ENCODE measurements at regions not wholly inside any gene's neighbourhood (a gene's known extent, or its start where the extent isn't known, plus 50 kb on each side); places are given as distances from the start of the nearest gene placed in this dataset.

GRCh38 chr2:121150713-121151112, 134.3 kb downstream of the TFCP2L1 start (continued):
- no peak for TF ChIP-seq ZNF776 (CRISPR knock-in tag; IDR thresholded peaks at IDR 0.05)
- TF ChIP-seq TCF7 (IDR thresholded peaks at IDR 0.05; ENCODE audit: low read depth) = no peak
- no peak for TF ChIP-seq MTF2 (CRISPR knock-in tag; IDR thresholded peaks at IDR 0.05; ENCODE audit: borderline replicate concordance)
- no peak for TF ChIP-seq ZNF335 (CRISPR knock-in tag; IDR thresholded peaks at IDR 0.05)

DNA sequence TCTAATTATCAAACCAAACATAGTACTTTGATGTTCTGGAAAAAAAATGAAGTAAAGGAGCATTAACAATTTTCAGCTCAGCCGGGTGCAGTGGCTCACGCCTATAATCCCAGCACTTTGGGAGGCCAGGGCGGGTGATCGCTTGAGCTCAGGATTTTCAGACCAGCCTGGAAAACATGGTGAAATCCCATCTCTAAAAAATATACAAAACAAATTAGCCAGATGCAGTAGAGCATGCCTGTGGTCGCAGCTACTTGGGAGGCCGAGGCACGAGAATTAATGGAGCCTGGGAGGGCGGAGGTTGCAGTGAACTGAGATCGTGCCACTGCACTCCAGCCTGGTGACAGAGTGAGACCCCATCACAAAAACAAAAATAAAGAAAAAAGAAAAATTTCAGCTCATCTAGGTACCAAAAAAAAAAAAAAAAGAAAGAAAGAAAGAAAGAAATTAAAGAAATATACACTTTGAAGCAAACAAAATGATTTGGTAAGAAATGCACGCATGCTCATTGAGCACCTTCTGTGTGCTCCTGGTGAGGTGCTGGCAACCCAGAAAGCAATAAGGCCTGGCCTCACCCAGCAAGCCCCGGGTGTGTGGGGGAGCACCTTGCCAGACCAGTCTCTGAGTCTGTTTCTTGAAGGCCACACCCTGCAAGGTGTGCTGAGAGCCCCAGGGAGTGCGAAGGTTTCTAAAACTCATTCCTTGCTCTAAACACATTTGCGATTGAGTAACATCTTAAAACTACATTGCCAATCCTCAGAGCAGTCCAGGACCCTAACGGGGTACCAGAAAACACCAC, 133.5 kb downstream of the TFCP2L1 start:
- BruUV-seq (replicated peaks) = no TSS peak
- Histone ChIP-seq H3K79me2 (ENCODE audit: insufficient read depth, low read length) (no peaks in the 10 kb centered on the region), H3K27me3 (ENCODE audit: control insufficient read depth in 1 of 2, insufficient read depth in 2 of 2, low read length in 2 of 2) (peaks cover 2 to 48% of the 10 kb centered on the region in 2 experiments; a peak in 4 of 5 replicates), H3K4me3 (replicated peaks in 1 of 3; ENCODE audit: insufficient read depth in 1 of 3, low read depth in 2 of 3, low read length in 3 of 3) (no peak overlapping the region), H3K4me2 (ENCODE audit: low read depth, low read length) (no peak overlapping the region), H3K27ac (ENCODE audit: extremely low read length, insufficient read depth, low read length) (no peak overlapping the region), H2AFZ (ENCODE audit: low read length) (no peak overlapping the region), H3K9ac (ENCODE audit: insufficient read depth, low read depth, low read length) (no peak overlapping the region), H3K9me3 (ENCODE audit: low read length) (no peaks in the 10 kb centered on the region), H3K36me3 (replicated peaks in 1 of 2; ENCODE audit: control insufficient read depth in 1 of 2, insufficient read depth in 2 of 2, low read length in 2 of 2) (no peaks in the 10 kb centered on the region), H3K4me1 (ENCODE audit: insufficient read depth, low read length) (no peaks in the 10 kb centered on the region), H4K20me1 (ENCODE audit: insufficient read depth, low read length) (no peaks in the 10 kb centered on the region)
- DNase-seq (ENCODE audit: low spot score) (no peak), FAIRE-seq (no peak), ATAC-seq (no peak)
- ChIA-PET POLR2A (no interaction called here), CTCF (ENCODE audit: low intra/inter-chr PET ratio, low total read pairs) (no interaction called here)
- no peak for TF ChIP-seq SOX13 (IDR thresholded peaks at IDR 0.05)
- no peak for TF ChIP-seq SOX13 (CRISPR knock-in tag; conservative IDR thresholded peaks at IDR 0.05 in 1 of 2, IDR thresholded peaks at IDR 0.05 in 1 of 2)
- TF ChIP-seq NAIF1 (CRISPR knock-in tag; IDR thresholded peaks at IDR 0.05; ENCODE audit: borderline replicate concordance) = no peak
- TF ChIP-seq, protein P1, sequence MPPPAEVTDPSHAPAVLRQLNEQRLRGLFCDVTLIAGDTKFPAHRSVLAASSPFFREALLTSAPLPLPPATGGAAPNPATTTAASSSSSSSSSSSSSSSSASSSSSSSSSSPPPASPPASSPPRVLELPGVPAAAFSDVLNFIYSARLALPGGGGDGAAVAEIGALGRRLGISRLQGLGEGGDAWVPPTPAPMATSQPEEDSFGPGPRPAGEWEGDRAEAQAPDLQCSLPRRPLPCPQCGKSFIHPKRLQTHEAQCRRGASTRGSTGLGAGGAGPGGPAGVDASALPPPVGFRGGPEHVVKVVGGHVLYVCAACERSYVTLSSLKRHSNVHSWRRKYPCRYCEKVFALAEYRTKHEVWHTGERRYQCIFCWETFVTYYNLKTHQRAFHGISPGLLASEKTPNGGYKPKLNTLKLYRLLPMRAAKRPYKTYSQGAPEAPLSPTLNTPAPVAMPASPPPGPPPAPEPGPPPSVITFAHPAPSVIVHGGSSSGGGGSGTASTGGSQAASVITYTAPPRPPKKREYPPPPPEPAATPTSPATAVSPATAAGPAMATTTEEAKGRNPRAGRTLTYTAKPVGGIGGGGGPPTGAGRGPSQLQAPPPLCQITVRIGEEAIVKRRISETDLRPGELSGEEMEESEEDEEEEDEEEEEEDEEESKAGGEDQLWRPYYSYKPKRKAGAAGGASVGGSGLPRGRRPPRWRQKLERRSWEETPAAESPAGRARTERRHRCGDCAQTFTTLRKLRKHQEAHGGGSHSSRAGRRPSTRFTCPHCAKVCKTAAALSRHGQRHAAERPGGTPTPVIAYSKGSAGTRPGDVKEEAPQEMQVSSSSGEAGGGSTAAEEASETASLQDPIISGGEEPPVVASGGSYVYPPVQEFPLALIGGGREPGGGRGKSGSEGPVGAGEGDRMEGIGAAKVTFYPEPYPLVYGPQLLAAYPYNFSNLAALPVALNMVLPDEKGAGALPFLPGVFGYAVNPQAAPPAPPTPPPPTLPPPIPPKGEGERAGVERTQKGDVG (CRISPR knock-in tag; IDR thresholded peaks at IDR 0.05; ENCODE audit: borderline replicate concordance) = no peak
- TF ChIP-seq SSRP1 (CRISPR knock-in tag; IDR thresholded peaks at IDR 0.05) = no peak
- TF ChIP-seq PAX8 (CRISPR knock-in tag; IDR thresholded peaks at IDR 0.05; ENCODE audit: borderline replicate concordance) = no peak
- TF ChIP-seq, protein P2, sequence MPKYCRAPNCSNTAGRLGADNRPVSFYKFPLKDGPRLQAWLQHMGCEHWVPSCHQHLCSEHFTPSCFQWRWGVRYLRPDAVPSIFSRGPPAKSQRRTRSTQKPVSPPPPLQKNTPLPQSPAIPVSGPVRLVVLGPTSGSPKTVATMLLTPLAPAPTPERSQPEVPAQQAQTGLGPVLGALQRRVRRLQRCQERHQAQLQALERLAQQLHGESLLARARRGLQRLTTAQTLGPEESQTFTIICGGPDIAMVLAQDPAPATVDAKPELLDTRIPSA (CRISPR knock-in tag; IDR thresholded peaks at IDR 0.05; ENCODE audit: borderline replicate concordance) = no peak
- no peak for TF ChIP-seq RXRA (CRISPR knock-in tag; IDR thresholded peaks at IDR 0.05)
- TF ChIP-seq ZNF75D (CRISPR knock-in tag; IDR thresholded peaks at IDR 0.05; ENCODE audit: borderline replicate concordance) = no peak
- no peak for TF ChIP-seq ZBTB42 (CRISPR knock-in tag; IDR thresholded peaks at IDR 0.05)
- no peak for TF ChIP-seq THAP11 (CRISPR knock-in tag; IDR thresholded peaks at IDR 0.05)
- TF ChIP-seq TEAD3 (CRISPR knock-in tag; optimal IDR thresholded peaks at IDR 0.05; ENCODE audit: borderline replicate concordance) = no peak
- TF ChIP-seq ZFP41 (CRISPR knock-in tag; IDR thresholded peaks at IDR 0.05; ENCODE audit: borderline replicate concordance) = no peak
- in situ Hi-C loops (cut with HindIII; ENCODE audit: extremely low pct_ligation_motif_present, low pct_unique_long_range_greater_than_20kb) (no loop called here), intact Hi-C loops (cut with micrococcal nuclease; ENCODE audit: unreplicated experiment) (no loop called here)
- 36% methylated on average over 14 of the region's 14 CpGs for WGBS (ENCODE audit: low lambda C conversion rate)

Data from HepG2 (cell line).